ENCODE measurements at regions not wholly inside any gene's neighbourhood (a gene's known extent, or its start where the extent isn't known, plus 50 kb on each side); places are given as distances from the start of the nearest gene placed in this dataset.

DNA sequence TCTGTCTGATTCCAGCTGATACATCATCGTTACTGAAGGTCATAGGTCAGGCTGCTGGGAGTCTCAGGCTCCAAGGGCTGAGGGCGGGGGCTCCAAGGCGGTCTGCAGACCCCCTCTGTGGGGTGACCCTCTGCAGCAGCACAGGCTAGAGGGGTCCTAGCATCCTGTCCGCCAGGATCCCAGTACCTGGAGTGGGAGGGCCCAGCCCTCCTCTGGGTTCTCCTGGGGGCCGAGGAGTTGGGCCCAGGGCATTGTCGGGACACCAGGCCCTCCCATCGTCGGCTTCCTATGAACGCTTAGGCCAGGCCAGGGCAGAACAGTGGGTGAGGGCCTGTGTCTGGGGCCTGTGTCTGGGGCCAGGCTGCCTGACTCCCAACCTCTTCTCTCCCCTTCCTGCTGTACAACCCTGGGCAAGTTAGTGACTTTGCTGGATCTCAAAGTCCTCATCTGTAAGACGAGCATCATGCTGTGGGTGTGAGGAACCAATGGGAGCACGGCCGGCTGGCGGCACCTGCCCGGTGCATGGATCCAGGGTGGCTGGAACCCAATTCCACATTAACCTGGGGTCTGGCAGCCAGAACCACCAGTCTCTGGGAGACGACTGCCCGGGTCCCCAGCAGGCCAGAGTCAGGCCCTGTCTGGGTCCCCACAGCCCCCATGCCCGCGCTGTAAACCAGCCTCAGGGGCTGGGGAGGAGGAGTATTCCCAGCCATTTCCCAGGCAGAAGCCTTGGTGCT is 56.2 kb upstream of the COL18A1 start:
- no peak for TF ChIP-seq EP300 (IDR thresholded peaks at IDR 0.05)
- TF ChIP-seq, protein P1, sequence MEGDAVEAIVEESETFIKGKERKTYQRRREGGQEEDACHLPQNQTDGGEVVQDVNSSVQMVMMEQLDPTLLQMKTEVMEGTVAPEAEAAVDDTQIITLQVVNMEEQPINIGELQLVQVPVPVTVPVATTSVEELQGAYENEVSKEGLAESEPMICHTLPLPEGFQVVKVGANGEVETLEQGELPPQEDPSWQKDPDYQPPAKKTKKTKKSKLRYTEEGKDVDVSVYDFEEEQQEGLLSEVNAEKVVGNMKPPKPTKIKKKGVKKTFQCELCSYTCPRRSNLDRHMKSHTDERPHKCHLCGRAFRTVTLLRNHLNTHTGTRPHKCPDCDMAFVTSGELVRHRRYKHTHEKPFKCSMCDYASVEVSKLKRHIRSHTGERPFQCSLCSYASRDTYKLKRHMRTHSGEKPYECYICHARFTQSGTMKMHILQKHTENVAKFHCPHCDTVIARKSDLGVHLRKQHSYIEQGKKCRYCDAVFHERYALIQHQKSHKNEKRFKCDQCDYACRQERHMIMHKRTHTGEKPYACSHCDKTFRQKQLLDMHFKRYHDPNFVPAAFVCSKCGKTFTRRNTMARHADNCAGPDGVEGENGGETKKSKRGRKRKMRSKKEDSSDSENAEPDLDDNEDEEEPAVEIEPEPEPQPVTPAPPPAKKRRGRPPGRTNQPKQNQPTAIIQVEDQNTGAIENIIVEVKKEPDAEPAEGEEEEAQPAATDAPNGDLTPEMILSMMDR (IDR thresholded peaks at IDR 0.05): no peak
- TF ChIP-seq POLR2AphosphoS5 (IDR thresholded peaks at IDR 0.05): no peak
- no peak for TF ChIP-seq POLR2A (IDR thresholded peaks at IDR 0.05)

All from upper lobe of left lung (tissue), 4 donors.